ENCODE measurements at regions not wholly inside any gene's neighbourhood (a gene's known extent, or its start where the extent isn't known, plus 50 kb on each side); places are given as distances from the start of the nearest gene placed in this dataset.

DNA sequence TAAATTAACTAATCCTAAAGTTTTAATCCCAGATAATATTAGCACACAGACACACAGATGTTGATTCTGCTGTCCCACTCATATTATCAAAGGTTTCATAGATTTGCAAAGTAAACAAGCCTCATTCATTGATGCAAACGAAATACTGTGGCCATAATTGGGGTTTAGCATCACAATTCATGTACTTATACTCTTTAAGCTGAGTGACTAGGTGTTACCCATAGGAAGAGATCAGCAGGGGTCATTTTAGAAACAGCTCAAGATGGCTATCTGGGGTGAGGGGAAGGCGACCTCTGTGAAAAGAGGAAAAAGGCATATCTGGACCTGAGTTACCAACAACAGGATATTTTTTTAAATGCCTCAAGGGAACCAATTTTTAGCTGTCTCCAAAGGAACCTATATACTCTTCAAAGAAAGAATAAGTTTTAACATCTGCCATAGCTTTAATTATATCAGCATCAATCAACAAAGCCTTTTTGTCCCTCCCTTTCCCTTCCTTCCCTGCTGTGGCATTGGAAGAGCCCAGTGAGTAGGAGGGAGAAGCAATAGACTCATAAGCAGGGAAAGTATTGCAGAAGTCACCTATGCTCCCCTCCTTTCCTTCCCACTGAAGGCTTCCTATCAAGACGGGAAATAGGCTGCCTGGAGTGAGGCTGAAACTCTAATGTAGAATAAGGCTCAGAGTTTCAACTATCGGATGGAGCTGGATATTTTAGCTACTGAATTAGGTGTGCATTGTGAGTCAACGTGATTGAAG, 553.4 kb downstream of the ZIC1 start:
- TF ChIP-seq EZH2 (IDR thresholded peaks at IDR 0.05; ENCODE audit: borderline replicate concordance, insufficient read depth, low read length, poor library complexity, severe bottlenecking): no peak
- TF ChIP-seq, protein P1, sequence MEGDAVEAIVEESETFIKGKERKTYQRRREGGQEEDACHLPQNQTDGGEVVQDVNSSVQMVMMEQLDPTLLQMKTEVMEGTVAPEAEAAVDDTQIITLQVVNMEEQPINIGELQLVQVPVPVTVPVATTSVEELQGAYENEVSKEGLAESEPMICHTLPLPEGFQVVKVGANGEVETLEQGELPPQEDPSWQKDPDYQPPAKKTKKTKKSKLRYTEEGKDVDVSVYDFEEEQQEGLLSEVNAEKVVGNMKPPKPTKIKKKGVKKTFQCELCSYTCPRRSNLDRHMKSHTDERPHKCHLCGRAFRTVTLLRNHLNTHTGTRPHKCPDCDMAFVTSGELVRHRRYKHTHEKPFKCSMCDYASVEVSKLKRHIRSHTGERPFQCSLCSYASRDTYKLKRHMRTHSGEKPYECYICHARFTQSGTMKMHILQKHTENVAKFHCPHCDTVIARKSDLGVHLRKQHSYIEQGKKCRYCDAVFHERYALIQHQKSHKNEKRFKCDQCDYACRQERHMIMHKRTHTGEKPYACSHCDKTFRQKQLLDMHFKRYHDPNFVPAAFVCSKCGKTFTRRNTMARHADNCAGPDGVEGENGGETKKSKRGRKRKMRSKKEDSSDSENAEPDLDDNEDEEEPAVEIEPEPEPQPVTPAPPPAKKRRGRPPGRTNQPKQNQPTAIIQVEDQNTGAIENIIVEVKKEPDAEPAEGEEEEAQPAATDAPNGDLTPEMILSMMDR (IDR thresholded peaks at IDR 0.05; ENCODE audit: poor library complexity, severe bottlenecking): no peak
